Keratinocyte (primary cell): ENCODE measurements at regions not wholly inside any gene's neighbourhood (a gene's known extent, or its start where the extent isn't known, plus 50 kb on each side); places are given as distances from the start of the nearest gene placed in this dataset.

ENCODE experiments used
- EZH2 ChIP-seq: IDR thresholded peaks from one replicate; pipeline ENCODE4 v1.6.1; 2012; ENCODE audit warnings: inconsistent platforms, mild to moderate bottlenecking, low read length, moderate library complexity
- TF ChIP-seq, protein P1 (sequence below), 3 experiments: IDR thresholded peaks in 1 of 3; conservative IDR thresholded peaks in 1 of 3; optimal IDR thresholded peaks in 1 of 3; 2 replicates in 2 of 3; 3 replicates in 1 of 3; pipeline versions ENCODE3 to v1.5.1; 2011; ENCODE audit warnings: low read length in 3 of 3, mild to moderate bottlenecking in 3 of 3, moderate library complexity in 2 of 3, control low read depth in 1 of 3, inconsistent platforms in 1 of 3; ENCODE audit not compliant: insufficient read depth in 2 of 3; ENCODE audit errors: extremely low read depth in 1 of 3

DNA sequence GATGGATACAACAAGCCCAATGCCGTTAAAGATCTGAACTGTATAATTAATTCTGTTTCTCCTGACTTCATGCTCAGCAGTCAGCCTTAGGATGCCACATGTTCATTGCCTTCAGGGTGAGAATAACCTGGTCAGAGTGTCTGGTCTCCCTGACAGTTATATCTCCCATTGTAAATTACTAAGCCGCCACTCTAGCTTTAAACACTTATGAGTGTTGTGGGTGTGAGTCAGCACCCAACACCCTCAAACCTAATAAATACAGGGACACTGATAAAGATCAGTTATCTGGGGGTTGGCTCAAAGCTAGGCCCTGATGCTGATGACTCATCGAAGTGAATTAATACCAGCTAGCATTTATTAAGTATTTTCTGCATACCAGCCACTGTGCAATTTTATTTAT is 64.9 kb upstream of the DYNLT3 start:
- TF ChIP-seq, protein P1, sequence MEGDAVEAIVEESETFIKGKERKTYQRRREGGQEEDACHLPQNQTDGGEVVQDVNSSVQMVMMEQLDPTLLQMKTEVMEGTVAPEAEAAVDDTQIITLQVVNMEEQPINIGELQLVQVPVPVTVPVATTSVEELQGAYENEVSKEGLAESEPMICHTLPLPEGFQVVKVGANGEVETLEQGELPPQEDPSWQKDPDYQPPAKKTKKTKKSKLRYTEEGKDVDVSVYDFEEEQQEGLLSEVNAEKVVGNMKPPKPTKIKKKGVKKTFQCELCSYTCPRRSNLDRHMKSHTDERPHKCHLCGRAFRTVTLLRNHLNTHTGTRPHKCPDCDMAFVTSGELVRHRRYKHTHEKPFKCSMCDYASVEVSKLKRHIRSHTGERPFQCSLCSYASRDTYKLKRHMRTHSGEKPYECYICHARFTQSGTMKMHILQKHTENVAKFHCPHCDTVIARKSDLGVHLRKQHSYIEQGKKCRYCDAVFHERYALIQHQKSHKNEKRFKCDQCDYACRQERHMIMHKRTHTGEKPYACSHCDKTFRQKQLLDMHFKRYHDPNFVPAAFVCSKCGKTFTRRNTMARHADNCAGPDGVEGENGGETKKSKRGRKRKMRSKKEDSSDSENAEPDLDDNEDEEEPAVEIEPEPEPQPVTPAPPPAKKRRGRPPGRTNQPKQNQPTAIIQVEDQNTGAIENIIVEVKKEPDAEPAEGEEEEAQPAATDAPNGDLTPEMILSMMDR (optimal IDR thresholded peaks at IDR 0.05 in 1 of 3, IDR thresholded peaks at IDR 0.05 in 1 of 3, conservative IDR thresholded peaks at IDR 0.05 in 1 of 3; ENCODE audit: extremely low read depth in 1 of 3, insufficient read depth in 2 of 3, low read length in 3 of 3) = no peak
- no peak for TF ChIP-seq EZH2
